ENCODE measurements at regions not wholly inside any gene's neighbourhood (a gene's known extent, or its start where the extent isn't known, plus 50 kb on each side); places are given as distances from the start of the nearest gene placed in this dataset.

GRCh38 chr2:180577567-180577966, 402.8 kb upstream of the UBE2E3 start:
- Mint-ChIP-seq H3K9me3 (no peaks in the 10 kb centered on the region), H3K27me3 (ENCODE audit: insufficient read depth) (no peaks in the 10 kb centered on the region)
- WGBS, 2 experiments (ENCODE audit: insufficient coverage in 1 of 2, insufficient read length in 1 of 2) = 85 to 95% methylated on average over 2 to 3 of the region's 3 CpGs

GRCh38 chr2:180573951-180574350, 406.5 kb upstream of the UBE2E3 start:
- 89 to 97% methylated on average over 1 of the region's 3 CpGs for WGBS, 2 experiments (ENCODE audit: insufficient coverage in 1 of 2, insufficient read length in 1 of 2)
- no peak overlapping the region for H3K27ac Mint-ChIP-seq
- TF ChIP-seq CTCF (conservative IDR thresholded peaks at IDR 0.05) = no peak

More at GRCh38 chr2:180577567-180577966, 402.8 kb upstream of the UBE2E3 start:
- Histone ChIP-seq H3K36me3 (ENCODE audit: control insufficient read depth, insufficient read depth, low read length) (no peaks in the 10 kb centered on the region), H3K27me3 (ENCODE audit: control insufficient read depth, insufficient read depth, low read length, poor library complexity, severe bottlenecking) (no peaks in the 10 kb centered on the region), H3K27ac (ENCODE audit: low read depth, low read length) (no peak overlapping the region), H3K4me3 (ENCODE audit: low read length) (no peak overlapping the region), H3K4me1 (ENCODE audit: control insufficient read depth, insufficient read depth, low read length) (no peaks in the 10 kb centered on the region), H3K9ac (ENCODE audit: extremely low read depth, low read length, poor library complexity, severe bottlenecking) (no peak overlapping the region), H3K9me3 (ENCODE audit: control insufficient read depth, low read length) (no peaks in the 10 kb centered on the region)
- H3K4me1 Mint-ChIP-seq = no peaks in the 10 kb centered on the region
- DNase-seq = no peak
- TF ChIP-seq CTCF (conservative IDR thresholded peaks at IDR 0.05) = no peak
- H3K4me3 Mint-ChIP-seq = no peak overlapping the region
- no peaks in the 10 kb centered on the region for H3K36me3 Mint-ChIP-seq (ENCODE audit: low read depth)
- H3K27ac Mint-ChIP-seq = no peak overlapping the region

GRCh38 chr2:180572346-180572745, 408.1 kb upstream of the UBE2E3 start:
- Mint-ChIP-seq H3K27me3 (ENCODE audit: insufficient read depth) (no peaks in the 10 kb centered on the region), H3K27ac (no peak overlapping the region), H3K36me3 (ENCODE audit: low read depth) (no peaks in the 10 kb centered on the region), H3K9me3 (no peaks in the 10 kb centered on the region), H3K4me1 (no peaks in the 10 kb centered on the region), H3K4me3 (no peak overlapping the region)
- Histone ChIP-seq H3K9me3 (ENCODE audit: control insufficient read depth, low read length) (no peaks in the 10 kb centered on the region), H3K4me1 (ENCODE audit: control insufficient read depth, insufficient read depth, low read length) (no peaks in the 10 kb centered on the region), H3K27ac (ENCODE audit: low read depth, low read length) (no peak overlapping the region), H3K36me3 (ENCODE audit: control insufficient read depth, insufficient read depth, low read length) (no peaks in the 10 kb centered on the region), H3K9ac (ENCODE audit: extremely low read depth, low read length, poor library complexity, severe bottlenecking) (no peak overlapping the region), H3K27me3 (ENCODE audit: control insufficient read depth, insufficient read depth, low read length, poor library complexity, severe bottlenecking) (no peaks in the 10 kb centered on the region), H3K4me3 (ENCODE audit: low read length) (no peak overlapping the region)
- TF ChIP-seq CTCF (conservative IDR thresholded peaks at IDR 0.05) = no peak
- DNase-seq = no peak

More at GRCh38 chr2:180573951-180574350, 406.5 kb upstream of the UBE2E3 start:
- no peak overlapping the region for H3K4me3 Mint-ChIP-seq
- Histone ChIP-seq H3K9ac (ENCODE audit: extremely low read depth, low read length, poor library complexity, severe bottlenecking) (no peak overlapping the region), H3K9me3 (ENCODE audit: control insufficient read depth, low read length) (no peaks in the 10 kb centered on the region), H3K4me1 (ENCODE audit: control insufficient read depth, insufficient read depth, low read length) (no peaks in the 10 kb centered on the region), H3K27me3 (ENCODE audit: control insufficient read depth, insufficient read depth, low read length, poor library complexity, severe bottlenecking) (no peaks in the 10 kb centered on the region), H3K36me3 (ENCODE audit: control insufficient read depth, insufficient read depth, low read length) (no peaks in the 10 kb centered on the region), H3K4me3 (ENCODE audit: low read length) (no peak overlapping the region), H3K27ac (ENCODE audit: low read depth, low read length) (no peak overlapping the region)
- no peaks in the 10 kb centered on the region for H3K36me3 Mint-ChIP-seq (ENCODE audit: low read depth)
- no peaks in the 10 kb centered on the region for H3K9me3 Mint-ChIP-seq
- no peaks in the 10 kb centered on the region for H3K4me1 Mint-ChIP-seq
- no peaks in the 10 kb centered on the region for H3K27me3 Mint-ChIP-seq (ENCODE audit: insufficient read depth)
- DNase-seq = no peak
